ENCODE measurements at regions not wholly inside any gene's neighbourhood (a gene's known extent, or its start where the extent isn't known, plus 50 kb on each side); places are given as distances from the start of the nearest gene placed in this dataset.
"Not testable (repeated sequence)": the region's sequence is repeated elsewhere in the genome, so short reads cannot be mapped to it uniquely, and the experiment has no call there.

GRCh38 chr5:103744159-103744558, 181.6 kb upstream of the NUDT12 start:
- Mint-ChIP-seq H3K9me3 (no peaks in the 10 kb centered on the region), H3K4me1 (no peaks in the 10 kb centered on the region), H3K36me3 (ENCODE audit: low read depth) (no peaks in the 10 kb centered on the region), H3K27ac (no peak overlapping the region), H3K27me3 (no peaks in the 10 kb centered on the region), H3K4me3 (no peak overlapping the region)
- intact Hi-C loops (cut with micrococcal nuclease) = no loop called here
- DNase-seq = no peak

GRCh38 chr5:103743421-103743820, 180.8 kb upstream of the NUDT12 start:
- H3K4me3 Mint-ChIP-seq = no peak overlapping the region
- H3K9me3 Mint-ChIP-seq = no peaks in the 10 kb centered on the region
- no peak for DNase-seq
- no peak overlapping the region for H3K27ac Mint-ChIP-seq
- intact Hi-C loops (cut with micrococcal nuclease) = no loop called here
- H3K4me1 Mint-ChIP-seq = no peaks in the 10 kb centered on the region
- H3K27me3 Mint-ChIP-seq = no peaks in the 10 kb centered on the region
- no peaks in the 10 kb centered on the region for H3K36me3 Mint-ChIP-seq (ENCODE audit: low read depth)

GRCh38 chr5:103741984-103742383, 179.4 kb upstream of the NUDT12 start:
- H3K27me3 Mint-ChIP-seq = no peaks in the 10 kb centered on the region
- no peaks in the 10 kb centered on the region for H3K36me3 Mint-ChIP-seq (ENCODE audit: low read depth)
- intact Hi-C loops (cut with micrococcal nuclease) = no loop called here
- no peak for DNase-seq
- H3K4me3 Mint-ChIP-seq = no peak overlapping the region
- H3K4me1 Mint-ChIP-seq = no peaks in the 10 kb centered on the region
- no peaks in the 10 kb centered on the region for H3K9me3 Mint-ChIP-seq
- H3K27ac Mint-ChIP-seq = no peak overlapping the region

GRCh38 chr5:103736343-103736742, 173.8 kb upstream of the NUDT12 start:
- H3K27me3 Mint-ChIP-seq; H3K27ac Mint-ChIP-seq; H3K36me3 Mint-ChIP-seq (ENCODE audit: low read depth); intact Hi-C loops (cut with micrococcal nuclease); H3K4me3 Mint-ChIP-seq; DNase-seq; H3K9me3 Mint-ChIP-seq; H3K4me1 Mint-ChIP-seq: not testable (repeated sequence)

GRCh38 chr5:103724271-103724670, 161.7 kb upstream of the NUDT12 start:
- Mint-ChIP-seq H3K9me3 (peaks cover 5% of the 10 kb centered on the region), H3K36me3 (ENCODE audit: low read depth) (no peaks in the 10 kb centered on the region), H3K4me3 (no peak overlapping the region), H3K27ac (no peak overlapping the region), H3K27me3 (no peaks in the 10 kb centered on the region), H3K4me1 (no peaks in the 10 kb centered on the region)
- no peak for DNase-seq
- intact Hi-C loops (cut with micrococcal nuclease) = no loop called here

- intact Hi-C loops (cut with micrococcal nuclease) = no loop called here
- no peaks in the 10 kb centered on the region for H3K27me3 Mint-ChIP-seq
These were observed 158.6 kb upstream of the NUDT12 start for GRCh38 chr5:103721183-103721582.

GRCh38 chr5:103718108-103718507, 155.5 kb upstream of the NUDT12 start:
- H3K4me3 Mint-ChIP-seq = no peak overlapping the region
- peaks cover 5% of the 10 kb centered on the region for H3K9me3 Mint-ChIP-seq
- no peaks in the 10 kb centered on the region for H3K4me1 Mint-ChIP-seq
- no peaks in the 10 kb centered on the region for H3K27me3 Mint-ChIP-seq
- intact Hi-C loops (cut with micrococcal nuclease) = no loop called here
- no peak for DNase-seq
- no peaks in the 10 kb centered on the region for H3K36me3 Mint-ChIP-seq (ENCODE audit: low read depth)
- H3K27ac Mint-ChIP-seq = no peak overlapping the region

More at GRCh38 chr5:103721183-103721582, 158.6 kb upstream of the NUDT12 start:
- Mint-ChIP-seq H3K4me3 (no peak overlapping the region), H3K4me1 (no peaks in the 10 kb centered on the region), H3K27ac (no peak overlapping the region), H3K36me3 (ENCODE audit: low read depth) (no peaks in the 10 kb centered on the region), H3K9me3 (peaks cover 5% of the 10 kb centered on the region)
- DNase-seq = no peak

GRCh38 chr5:103708601-103709000, 146.0 kb upstream of the NUDT12 start:
- H3K9me3 Mint-ChIP-seq = no peaks in the 10 kb centered on the region
- no peak for DNase-seq
- no peaks in the 10 kb centered on the region for H3K4me1 Mint-ChIP-seq
- intact Hi-C loops (cut with micrococcal nuclease) = no loop called here
- no peaks in the 10 kb centered on the region for H3K36me3 Mint-ChIP-seq (ENCODE audit: low read depth)
- no peak overlapping the region for H3K4me3 Mint-ChIP-seq
- no peak overlapping the region for H3K27ac Mint-ChIP-seq
- no peaks in the 10 kb centered on the region for H3K27me3 Mint-ChIP-seq

- no peak for DNase-seq
- intact Hi-C loops (cut with micrococcal nuclease) = no loop called here
- Mint-ChIP-seq H3K27ac (no peak overlapping the region), H3K27me3 (no peaks in the 10 kb centered on the region), H3K4me1 (no peaks in the 10 kb centered on the region), H3K36me3 (ENCODE audit: low read depth) (no peaks in the 10 kb centered on the region), H3K9me3 (no peaks in the 10 kb centered on the region), H3K4me3 (no peak overlapping the region)
These were observed 144.5 kb upstream of the NUDT12 start for GRCh38 chr5:103706939-103707682.

GRCh38 chr5:103703617-103704016, 141.0 kb upstream of the NUDT12 start:
- Mint-ChIP-seq H3K4me1 (no peaks in the 10 kb centered on the region), H3K27ac (no peak overlapping the region), H3K9me3 (no peaks in the 10 kb centered on the region), H3K27me3 (no peaks in the 10 kb centered on the region), H3K4me3 (no peak overlapping the region), H3K36me3 (ENCODE audit: low read depth) (no peaks in the 10 kb centered on the region)
- intact Hi-C loops (cut with micrococcal nuclease) = no loop called here
- DNase-seq = no peak

- Mint-ChIP-seq H3K4me1 (no peaks in the 10 kb centered on the region), H3K27ac (no peak overlapping the region), H3K4me3 (no peak overlapping the region), H3K9me3 (no peaks in the 10 kb centered on the region), H3K27me3 (no peaks in the 10 kb centered on the region), H3K36me3 (ENCODE audit: low read depth) (no peaks in the 10 kb centered on the region)
- no peak for DNase-seq
- intact Hi-C loops (cut with micrococcal nuclease) = no loop called here
These were observed 130.9 kb upstream of the NUDT12 start for GRCh38 chr5:103693517-103693916.

GRCh38 chr5:103690676-103691075, 128.1 kb upstream of the NUDT12 start:
- Mint-ChIP-seq H3K4me1 (no peaks in the 10 kb centered on the region), H3K27ac (no peak overlapping the region), H3K27me3 (no peaks in the 10 kb centered on the region), H3K36me3 (ENCODE audit: low read depth) (no peaks in the 10 kb centered on the region), H3K9me3 (no peaks in the 10 kb centered on the region), H3K4me3 (no peak overlapping the region)
- intact Hi-C loops (cut with micrococcal nuclease) = no loop called here
- no peak for DNase-seq

GRCh38 chr5:103679873-103680272, 117.3 kb upstream of the NUDT12 start:
- Mint-ChIP-seq H3K27me3 (no peaks in the 10 kb centered on the region), H3K36me3 (ENCODE audit: low read depth) (no peaks in the 10 kb centered on the region), H3K4me1 (no peaks in the 10 kb centered on the region), H3K4me3 (no peak overlapping the region), H3K27ac (no peak overlapping the region), H3K9me3 (no peaks in the 10 kb centered on the region)
- intact Hi-C loops (cut with micrococcal nuclease) = no loop called here
- no peak for DNase-seq

- H3K36me3 Mint-ChIP-seq (ENCODE audit: low read depth); H3K4me1 Mint-ChIP-seq; H3K27me3 Mint-ChIP-seq; DNase-seq; H3K4me3 Mint-ChIP-seq; intact Hi-C loops (cut with micrococcal nuclease); H3K27ac Mint-ChIP-seq; H3K9me3 Mint-ChIP-seq: not testable (repeated sequence)
These were observed 113.6 kb upstream of the NUDT12 start for GRCh38 chr5:103676198-103676597.

- Mint-ChIP-seq H3K4me1 (no peaks in the 10 kb centered on the region), H3K4me3 (no peak overlapping the region), H3K36me3 (ENCODE audit: low read depth) (no peaks in the 10 kb centered on the region), H3K9me3 (no peaks in the 10 kb centered on the region), H3K27me3 (no peaks in the 10 kb centered on the region), H3K27ac (no peak overlapping the region)
- intact Hi-C loops (cut with micrococcal nuclease) = no loop called here
- DNase-seq = no peak
These were observed 112.2 kb upstream of the NUDT12 start for GRCh38 chr5:103674739-103675138.

Data from activated CD4-positive, alpha-beta T cell treated with anti-CD3 and anti-CD28 coated beads, Interleukin-2, amount 10 ng/mL, durations not matched to agents 24 days and 14 days (primary cell).